Central memory CD4-positive, alpha-beta T cell (primary cell): ENCODE measurements at regions not wholly inside any gene's neighbourhood (a gene's known extent, or its start where the extent isn't known, plus 50 kb on each side); places are given as distances from the start of the nearest gene placed in this dataset.
"Not testable (repeated sequence)": the region's sequence is repeated elsewhere in the genome, so short reads cannot be mapped to it uniquely, and the experiment has no call there.

Experiments used
- DNase-seq: peaks from one replicate; pipeline ENCODE4 v3.0.0; 2022

DNA sequence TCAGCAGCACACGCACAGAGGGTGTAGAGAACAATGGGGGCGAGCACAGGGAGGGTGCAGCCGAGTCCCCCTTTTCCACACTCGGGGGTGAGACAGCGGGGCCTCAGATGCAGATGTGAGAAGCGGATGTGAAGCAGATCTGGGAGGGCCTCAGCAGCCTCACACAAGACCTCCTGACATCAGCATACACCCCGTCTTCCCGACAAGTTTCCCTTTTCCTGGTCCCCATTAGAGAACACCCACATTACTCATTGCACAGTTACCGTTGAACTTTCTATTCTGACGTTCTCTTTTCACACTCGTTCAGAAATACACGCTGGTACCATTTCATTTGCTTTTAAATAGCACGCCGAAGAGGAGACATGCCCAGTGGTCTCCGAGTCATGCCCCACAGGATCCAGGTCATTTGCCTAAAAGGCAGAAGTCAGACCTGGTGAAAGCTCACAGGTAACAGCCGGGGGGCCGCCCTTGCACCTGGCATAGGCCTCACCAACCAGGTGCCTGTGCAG, 129.5 kb upstream of the ID2 start:
- no peak for DNase-seq

DNA sequence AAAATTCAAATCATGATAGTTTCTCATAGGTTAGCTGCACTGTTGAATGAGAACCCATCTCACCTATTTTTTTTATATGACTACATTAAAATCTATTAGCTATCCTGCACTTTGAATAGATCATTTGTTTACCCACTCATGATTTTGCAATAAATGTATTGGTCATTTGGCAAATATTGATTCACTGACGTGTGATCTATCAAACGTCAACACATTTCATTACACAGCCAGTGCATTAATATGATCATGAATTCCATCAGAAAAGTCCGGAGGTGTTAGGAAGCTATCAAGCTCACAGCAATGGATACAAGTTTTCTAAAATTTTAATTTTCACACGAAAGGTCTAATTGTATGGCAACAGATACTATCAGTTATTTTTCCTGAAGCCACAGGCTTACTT, 128.2 kb upstream of the ID2 start:
- no peak for DNase-seq

DNA sequence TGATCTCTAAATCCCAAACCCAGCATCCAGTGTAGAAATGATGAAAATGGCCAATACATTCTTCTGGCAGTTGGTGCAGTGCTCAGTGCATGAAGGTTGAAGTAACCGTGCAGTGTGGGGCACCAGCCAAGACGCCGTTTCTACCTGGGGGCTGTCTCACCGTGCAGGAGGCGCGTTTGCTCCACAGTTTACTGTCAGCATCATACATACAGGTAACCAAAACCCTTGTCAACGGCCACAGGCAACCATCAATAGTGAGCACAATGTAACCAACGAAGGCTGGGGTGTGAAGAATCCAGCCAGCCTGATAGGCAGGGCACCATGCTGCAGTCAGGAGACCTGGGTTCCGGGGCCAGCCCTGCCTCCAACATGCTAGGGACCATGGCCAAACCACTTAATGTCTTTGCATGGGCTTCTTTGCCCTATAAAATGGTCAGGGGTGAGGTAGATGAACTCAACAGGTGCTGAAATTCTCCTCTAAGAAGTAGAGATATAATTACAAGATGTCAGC, 127.5 kb upstream of the ID2 start:
- DNase-seq: no peak

DNA sequence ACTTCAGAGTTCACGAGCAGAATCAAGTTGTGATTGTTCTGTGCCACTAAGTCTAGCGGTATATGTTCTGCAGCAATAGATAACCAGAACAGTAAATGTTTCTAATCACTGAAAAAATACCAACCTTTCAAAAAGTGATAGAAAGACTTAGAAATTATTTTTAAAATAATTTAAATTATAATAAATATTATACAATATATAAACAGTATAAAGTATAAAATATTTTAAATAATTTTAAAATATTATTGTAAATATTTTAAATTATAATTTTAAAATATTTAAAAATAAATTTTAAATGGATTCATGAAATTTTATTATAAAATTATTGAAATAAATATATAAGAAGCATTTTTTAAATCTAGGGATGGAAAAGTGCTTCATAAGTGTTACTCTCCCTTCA, 126.3 kb upstream of the ID2 start:
- no peak for DNase-seq

DNA sequence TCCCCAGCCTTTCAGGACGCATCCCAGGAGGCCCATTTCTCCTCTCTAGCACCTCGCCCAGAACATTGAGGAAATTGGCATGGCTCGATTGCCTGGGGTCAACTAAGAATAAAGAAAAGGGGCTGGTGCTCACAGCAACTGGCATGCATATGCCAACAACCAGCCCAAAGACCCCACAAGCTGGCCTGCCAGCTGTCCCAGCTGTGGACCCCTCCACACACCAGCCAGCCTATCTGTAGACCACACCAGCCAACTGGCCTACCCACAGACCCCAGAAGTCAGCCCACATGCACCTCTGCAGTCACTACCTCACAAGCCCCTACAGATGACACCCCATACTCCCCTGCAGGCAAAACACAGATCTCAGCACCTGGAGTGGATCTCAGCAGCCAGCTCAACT, 123.8 kb upstream of the ID2 start:
- no peak for DNase-seq

DNA sequence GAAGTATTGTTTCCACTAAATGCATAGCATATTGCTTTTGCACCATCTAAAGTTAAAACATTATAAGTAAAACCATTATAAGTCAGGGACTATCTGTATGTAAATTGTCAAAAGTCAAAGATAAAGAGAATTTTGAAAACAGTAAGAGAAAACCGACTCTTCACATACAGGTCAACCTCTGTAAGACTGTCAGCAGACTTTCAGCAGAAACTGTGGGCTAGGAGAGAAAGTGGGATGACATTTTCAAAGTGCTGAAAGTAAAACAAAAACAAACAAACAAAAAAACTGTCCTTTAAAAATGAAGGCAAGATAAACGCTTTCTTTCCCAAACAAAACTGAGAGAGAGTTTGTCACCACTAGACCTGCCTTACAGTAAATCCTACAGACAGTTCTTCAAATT, 122.9 kb upstream of the ID2 start:
- DNase-seq: no peak

DNA sequence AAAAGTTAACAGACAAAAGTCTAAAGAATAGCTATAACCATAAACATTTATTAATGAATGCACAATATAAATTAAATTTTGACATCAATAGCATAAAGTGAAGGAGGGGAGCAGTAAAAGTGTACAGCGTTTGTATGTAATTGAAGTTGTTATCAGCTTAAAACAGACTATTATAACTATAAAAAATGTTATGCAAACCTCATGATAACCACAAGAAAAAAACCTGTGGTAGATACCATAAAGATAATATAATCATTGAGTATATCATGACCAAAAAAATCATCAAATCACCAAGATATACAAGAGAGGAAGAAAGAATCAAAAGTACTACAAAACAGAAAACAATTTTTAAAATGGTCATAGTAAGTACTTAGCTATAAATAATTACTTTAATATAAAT, 122.1 kb upstream of the ID2 start:
- DNase-seq: no peak

DNA sequence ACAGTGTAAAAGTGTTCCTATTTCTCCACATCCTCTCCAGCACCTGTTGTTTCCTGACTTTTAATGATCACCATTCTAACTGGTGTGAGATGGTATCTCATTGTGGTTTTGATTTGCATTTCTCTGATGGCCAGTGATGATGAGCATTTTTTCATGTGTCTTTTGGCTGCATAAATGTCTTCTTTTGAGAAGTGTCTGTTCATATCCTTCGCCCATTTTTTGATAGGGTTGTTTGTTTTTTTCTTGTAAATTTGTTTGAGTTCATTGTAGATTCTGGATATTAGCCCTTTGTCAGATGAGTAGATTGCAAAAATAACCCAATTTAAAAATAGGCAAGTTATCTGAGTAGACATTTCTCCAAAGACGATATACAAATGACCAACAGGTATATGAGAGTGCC, 120.2 kb upstream of the ID2 start:
- DNase-seq: not testable (repeated sequence)

DNA sequence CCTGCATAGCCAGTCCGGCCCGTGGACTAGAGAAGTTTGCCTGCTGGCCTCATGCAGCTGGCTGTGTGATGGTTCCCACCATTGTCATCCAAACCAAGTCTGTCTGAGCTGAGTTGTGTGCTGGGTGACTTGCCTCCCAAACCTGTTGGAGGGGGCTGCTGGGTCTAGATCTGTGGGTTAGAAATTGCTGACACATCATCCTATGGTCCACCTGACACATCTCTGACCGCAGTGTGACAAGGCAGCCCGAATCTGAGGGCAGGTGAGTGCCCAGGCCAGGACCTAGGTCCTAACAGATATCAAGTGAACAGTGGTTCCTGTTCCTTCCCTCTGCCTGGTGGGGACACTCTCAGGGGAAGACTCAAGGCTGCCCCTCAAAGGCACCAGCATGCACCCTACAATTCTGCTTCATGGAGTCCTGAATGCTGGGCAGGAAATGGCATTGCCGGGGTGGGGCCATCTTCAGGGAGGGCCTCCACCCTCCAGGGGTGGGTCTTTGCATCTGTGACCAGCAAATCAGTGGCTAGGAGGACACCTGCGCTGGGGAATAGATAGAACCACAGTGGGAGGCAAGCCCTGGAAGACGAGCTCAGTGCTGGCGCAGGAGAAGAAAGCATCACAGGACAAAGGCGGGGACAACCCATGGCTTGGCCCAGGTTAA, 117.9 kb upstream of the ID2 start:
- DNase-seq: no peak

DNA sequence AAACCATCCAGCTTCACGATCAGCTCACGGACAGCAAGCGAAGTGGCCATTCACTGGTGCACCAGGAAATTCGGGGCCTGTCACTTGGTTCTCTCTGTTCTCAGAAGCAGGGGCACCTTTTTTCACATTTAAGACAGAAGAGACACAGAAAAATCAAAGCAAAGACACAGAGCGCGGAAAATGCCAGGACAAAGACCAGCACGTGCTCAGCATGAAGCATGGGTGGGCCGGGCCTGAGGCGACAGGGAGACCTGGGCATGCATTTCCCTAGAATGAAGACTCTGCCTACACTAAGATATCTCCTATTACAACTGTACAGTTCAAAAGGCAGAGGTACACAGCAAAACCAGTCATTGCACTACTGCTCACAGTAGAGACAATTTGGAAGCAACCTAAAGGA, 117.4 kb upstream of the ID2 start:
- no peak for DNase-seq

DNA sequence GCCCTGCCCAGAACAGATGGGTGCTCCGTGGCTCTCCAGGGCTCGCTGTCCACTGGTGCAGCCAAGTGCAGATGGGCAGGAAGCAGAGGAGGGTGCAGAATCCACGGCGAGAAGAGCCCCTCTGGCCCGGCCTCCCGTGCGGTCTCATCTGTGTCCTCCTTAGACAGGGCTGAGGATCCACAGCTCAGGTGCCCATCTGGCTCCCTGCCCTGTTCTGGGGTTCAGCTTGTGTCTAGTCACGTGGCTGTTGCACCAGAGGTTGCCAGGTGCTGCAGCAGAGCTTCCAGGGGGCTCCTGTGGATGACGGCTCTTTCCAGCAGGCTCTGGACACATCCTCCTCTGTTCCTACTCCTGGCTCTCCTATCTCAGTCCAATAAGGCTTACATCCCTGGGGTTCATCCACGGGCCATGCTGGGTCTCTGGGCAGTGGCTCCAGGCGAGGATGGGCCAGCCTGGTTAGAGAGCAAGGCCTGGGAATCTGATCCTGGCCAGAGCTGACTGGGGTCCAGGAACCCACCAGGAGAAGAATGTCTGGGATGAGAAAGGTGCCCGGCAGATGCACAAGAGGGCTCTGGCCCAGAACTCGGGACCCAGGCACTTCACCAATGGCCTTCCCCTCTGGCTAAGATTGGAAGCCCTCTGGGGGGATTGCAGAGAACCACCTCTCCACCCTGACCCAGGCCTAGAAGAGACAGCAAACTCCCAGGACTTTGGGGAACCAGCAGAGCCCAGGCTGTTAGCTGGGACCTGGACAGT, 116.3 kb upstream of the ID2 start:
- no peak for DNase-seq

DNA sequence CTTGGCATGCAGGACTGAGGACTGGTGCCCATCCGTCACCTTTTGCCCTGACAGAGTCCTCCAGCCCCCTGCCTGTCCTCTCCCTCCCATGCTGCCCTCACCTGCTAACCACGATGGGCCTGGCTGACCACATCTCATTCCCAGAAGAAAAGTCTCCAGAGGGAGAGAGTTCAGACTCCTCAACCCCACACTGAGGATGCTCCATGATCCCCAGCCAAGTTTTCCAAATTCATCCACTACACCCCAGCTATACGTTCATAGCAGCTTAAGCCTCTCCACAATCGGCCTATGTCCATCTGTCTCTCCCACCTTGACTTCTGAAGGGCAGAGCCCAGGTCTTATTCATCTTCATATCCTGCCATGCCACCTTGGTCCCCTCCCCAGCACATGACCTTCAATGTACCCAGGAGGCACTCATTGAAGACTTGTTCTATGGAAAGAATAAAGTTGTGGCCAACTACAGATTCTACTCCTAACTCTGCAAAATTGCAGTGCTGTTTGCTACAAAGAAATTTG, 115.6 kb upstream of the ID2 start:
- no peak for DNase-seq

DNA sequence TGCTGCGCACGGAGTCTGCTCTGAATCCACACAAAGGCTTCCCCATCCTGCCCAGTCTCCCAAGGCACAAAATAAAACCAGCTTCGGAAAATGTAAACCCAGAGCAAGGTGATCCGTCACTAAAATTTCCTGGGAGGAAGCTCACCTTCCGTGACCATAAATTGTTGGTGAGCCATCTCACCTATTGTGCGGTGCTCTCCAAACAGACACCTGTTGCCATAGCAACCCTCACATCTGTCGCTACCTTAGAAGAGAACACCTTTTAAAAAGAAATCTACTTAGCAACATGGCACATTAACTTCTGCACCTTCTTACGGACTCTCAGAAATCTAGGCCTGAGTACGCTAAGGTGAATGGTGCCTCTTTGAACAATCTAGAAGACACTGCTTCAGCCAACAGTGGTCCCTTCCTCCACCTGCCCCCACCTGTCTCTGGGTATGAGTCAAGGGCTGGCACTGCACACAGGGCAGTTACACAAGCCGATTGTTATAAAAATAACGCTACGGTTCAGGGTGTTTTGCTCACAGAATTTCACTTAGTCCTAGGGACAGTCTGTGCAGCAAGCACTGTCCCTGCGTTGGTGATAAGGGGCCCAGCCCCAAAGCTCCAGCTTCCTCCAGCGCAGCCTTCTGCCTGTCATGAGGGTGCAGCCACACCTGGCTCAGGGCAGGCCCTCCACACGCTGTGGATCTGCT, 114.9 kb upstream of the ID2 start:
- no peak for DNase-seq

DNA sequence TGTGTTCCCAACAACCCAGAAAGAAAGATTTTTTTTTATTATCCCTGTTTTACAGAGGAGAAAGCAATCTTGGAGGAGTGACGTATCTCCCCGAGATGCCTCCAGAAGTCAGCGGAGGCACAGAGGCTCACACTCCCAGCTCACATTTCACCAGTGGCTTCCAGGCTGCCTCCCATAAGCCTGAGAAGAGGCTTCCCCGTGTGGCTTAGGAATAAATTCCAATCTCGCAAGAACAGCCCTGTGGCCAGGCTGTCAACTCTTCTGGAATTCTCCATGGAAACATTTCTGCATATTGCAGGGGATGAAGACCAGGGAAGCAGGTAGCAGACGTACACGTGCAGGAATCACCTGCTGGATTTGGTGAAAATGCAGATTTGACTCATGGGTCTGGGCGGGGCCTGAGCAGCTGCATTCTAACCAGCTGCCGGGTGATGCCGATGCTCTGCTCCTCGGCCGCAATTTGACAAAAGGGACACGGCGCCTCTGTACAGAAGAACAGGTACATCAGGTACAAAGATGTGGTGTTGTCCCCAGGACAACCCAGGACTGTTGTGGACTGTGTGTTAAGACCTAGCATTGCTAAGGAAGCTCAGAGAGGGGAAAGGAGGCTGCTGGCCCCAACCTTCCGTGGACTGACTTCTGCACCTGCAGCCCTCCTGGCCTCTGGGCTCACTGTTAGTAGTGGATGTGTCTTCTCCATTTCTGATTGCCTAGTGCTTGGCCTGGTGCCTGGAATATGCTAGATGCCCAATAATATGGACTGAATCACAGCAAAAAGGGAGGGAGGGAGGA, 114.2 kb upstream of the ID2 start:
- no peak for DNase-seq

DNA sequence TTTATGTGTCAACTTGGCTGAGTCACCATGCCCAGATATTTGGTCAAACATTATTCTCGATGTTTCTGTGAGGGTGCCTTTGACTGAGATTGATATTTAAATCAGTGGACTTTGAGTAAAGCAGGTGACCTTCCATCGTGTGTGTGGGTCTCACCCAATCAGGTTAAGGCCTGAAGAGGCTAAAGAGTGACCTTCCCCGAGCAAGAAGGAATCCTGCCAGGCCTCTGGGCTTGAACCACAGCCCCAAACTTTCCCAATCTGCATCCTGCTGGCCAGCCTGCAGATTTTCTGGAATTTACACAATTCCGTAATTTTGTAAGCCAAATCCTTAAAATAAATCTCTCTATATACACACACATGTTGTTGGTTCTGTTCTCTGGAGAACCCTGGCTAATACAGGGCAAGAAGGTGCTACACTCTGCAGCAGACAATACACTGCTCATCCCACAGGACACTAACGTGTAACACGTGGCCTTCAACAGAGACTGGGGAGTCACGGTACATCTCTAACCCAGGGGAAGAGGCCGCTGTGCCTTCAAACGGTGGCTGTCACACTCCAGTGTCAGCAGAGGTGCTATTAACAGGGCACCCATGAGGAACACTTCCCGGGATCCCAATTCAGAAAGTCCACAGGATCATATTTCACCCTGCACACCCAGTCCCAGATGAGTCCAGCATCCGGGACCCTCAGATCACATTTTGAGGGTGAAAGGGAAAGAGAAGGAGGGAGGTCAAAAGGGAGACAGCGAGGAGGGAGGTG, 113.1 kb upstream of the ID2 start:
- DNase-seq: no peak

DNA sequence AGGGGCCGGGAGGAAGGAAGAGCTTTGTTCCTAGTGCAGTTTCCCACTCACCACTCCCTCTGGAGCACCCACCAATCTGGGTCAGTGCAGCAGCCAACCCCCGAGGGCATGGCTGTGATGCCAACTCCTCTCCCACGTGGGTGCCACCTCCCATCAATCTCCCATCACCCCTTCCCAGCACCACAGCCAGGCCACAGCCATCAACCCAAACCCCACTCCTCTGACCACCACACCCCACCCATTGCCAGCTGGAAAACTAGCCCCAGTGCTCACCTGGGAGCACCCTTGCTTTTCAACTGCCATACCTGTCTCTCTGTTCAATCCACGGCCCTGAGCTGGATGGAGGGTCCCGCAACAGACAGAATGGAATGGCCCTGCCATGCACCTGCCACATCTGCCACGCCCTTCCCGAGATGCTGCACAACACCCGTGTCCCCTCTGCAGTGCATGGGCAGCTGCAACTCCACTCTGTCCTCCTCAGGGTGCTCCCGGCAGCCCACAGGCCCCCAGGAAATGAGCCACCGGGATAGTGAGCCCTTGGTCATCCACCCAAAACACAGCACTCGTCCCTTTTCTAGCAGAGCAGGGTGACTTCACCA, 112.4 kb upstream of the ID2 start:
- DNase-seq: no peak

DNA sequence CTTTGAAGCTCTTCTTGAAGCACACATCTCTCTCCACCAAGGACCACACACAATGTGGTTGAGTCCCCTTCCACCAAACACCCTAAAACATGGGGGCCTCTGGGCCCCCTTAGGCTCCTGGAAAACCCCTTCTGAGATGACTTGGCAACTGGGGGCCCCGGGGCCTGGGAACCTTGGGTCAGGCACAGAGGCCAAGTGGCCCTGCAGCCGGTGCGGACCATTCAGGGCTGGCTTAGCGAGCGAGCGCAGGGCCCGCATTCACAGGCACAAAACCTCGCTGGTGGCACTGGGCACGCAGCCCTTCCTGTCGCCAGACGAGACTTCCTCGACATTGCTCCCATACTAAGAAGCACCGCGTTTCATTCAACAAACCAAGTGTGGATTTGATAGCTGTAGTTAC, 111.2 kb upstream of the ID2 start:
- DNase-seq: no peak

DNA sequence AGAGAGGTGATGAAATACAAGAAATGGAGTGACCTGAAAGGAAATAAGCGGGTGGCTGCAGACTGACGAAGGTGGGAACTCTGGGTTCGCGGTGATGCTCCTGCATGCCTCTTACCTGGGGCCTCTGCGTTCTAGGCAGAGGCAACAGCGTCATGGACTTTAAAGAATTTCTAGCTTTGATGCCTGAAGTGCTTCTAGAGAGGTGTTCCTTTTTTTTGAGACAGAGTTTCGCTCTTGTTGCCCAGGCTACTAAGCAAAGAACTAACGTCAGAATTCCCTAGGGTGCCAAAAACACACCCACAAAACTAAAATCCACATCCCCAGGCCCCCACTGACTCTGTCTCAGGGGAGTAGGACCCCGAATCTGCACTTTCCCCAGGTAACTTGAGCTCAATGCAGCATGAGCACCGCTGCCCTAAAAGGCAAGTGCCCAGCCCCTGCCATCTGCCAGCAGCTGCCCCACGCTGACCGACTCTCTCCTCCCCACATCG, 110.5 kb upstream of the ID2 start:
- no peak for DNase-seq

DNA sequence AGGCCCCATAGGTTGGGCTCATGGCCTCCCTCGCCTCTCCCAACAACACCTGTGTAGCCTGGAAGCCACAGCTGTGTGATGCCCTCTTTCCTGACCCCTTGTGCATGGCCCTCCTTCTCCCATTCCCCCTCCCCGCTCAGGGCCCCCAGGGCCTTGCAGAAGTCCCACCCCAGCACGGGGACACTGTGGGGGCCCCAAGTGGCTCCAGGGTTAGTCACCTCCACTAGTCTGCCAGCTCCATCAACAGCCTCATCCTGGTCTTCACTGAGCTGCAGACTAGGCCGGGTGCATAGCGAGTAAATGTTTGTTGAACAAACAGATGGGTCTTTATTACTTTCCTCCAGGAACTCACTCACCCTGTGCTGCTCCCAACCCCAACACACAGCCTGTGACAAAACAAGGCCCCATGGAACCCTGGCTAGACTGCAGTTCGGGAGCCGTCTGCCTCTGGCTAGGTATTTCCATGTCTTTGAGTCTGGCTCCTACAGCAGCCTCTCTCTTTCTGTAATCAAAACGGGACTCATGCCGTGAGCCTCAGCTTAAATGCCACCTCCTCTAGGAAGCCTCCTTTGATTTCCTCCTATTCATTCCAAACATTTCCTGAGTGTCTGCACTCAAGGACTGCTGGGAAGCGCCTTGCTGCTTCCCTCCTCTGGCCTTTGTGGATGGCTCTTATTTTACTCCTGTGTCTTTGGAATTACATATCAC, 109.9 kb upstream of the ID2 start:
- DNase-seq: no peak

DNA sequence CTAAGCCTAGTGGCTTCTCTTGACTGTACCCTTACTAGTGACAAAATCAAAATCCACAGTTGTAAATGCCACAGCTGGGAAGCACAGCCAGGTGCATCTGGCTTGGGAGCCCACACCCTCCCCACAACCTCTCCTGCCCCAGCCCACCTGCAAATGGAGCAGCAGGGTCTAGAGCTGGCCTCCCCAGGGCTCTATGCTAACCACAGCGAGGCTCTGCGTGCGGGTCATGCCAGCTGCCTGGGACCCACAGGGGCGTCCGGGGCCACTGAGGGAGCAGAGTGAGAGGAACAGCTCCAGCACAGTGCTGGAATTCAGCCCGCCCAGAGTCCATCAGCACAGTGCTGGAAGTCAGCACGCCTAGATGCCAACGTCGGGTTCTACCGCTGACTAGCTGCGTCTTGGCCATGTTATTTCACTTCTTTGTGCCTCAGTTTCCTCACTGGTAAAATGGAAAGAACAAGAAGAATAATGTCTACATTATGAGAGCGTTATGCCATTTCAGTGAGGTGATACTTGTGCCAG, 109.1 kb upstream of the ID2 start:
- DNase-seq: no peak
